Epithelial cell of esophagus (primary cell): ENCODE measurements at regions not wholly inside any gene's neighbourhood (a gene's known extent, or its start where the extent isn't known, plus 50 kb on each side); places are given as distances from the start of the nearest gene placed in this dataset.
"Not testable (repeated sequence)": the region's sequence is repeated elsewhere in the genome, so short reads cannot be mapped to it uniquely, and the experiment has no call there.

Experiments
- DNase-seq: peaks from one replicate; pipeline ENCODE4 v3.0.0; 2010; ENCODE audit warnings: low read depth
- H3K4me3 ChIP-seq: 2 replicates; pipeline ENCODE4 v1.5.1; 2011; ENCODE audit warnings: mild to moderate bottlenecking, low read length, control low read depth
- CTCF ChIP-seq: IDR thresholded peaks from 2 replicates; pipeline ENCODE4 v1.5.1; 2011; ENCODE audit warnings: low read depth, mild to moderate bottlenecking, low read length, control low read depth, inconsistent platforms; ENCODE audit not compliant: insufficient read depth; ENCODE audit errors: missing control alignments

DNA sequence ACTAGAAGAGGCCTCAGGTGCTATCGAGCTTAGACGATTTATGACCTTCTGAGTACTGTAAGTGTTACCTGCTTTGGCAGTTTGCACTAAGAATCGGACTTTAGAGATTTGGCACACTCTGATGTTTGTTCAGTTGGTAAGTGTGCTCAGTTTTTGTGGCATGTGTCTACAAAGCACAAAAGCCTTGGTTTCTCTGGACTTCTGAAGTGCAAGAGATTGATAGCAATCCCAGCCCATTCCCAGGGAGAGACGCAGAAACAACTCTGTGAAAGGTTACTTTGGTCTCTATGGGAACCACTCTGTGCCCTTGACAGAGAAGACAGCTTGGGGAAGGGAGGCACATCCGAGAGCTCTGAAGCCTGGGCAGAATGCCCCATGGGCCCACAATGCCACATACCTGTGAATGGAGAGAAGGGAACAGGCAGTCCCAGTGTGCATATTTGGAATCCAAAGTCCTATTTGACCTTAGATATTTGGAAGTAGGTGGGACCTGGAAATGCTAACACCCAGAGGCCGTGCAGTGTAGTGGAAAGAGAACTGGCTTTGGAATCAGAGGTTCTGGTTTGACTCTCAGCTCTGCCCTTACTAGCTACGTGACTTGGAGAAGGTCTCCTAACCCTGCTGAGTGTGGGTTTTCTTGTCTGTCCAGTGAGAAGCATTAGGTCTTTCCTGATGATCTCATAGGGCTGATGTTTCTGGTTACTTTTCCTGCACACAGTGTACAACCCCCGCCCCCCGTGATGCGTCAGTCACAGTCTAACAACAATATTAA, 194.3 kb upstream of the VLDLR start:
- peak; percentile 62 for DNase-seq
- no peak overlapping the region for H3K4me3 ChIP-seq
- no peak for TF ChIP-seq CTCF

- H3K4me3 ChIP-seq, result no peak overlapping the region
- TF ChIP-seq CTCF, result no peak
- no peak for DNase-seq
These were observed 181.6 kb upstream of the VLDLR start for GRCh38 chr9:2439957-2440356.

DNA sequence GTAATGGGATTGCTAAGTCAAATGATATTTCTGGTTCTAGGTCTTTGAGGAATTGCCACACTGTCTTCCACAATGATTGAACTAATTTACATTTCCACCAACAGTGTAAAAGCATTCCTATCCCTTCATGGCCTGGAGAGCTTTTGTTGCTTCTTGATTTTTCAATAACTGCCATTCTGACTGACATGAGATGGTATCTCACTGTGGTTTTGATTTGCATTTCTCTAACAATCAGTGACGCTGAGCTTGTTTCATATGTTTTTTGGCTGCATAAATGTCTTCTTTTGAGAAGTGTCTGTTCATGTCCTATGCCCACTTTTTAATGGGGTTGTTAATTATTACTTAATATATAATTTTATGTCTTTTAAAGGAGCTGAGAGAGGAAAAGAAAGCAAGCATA, 177.7 kb upstream of the VLDLR start:
- not testable (repeated sequence) for H3K4me3 ChIP-seq, DNase-seq

- DNase-seq, result no peak
- H3K4me3 ChIP-seq, result no peak overlapping the region
- TF ChIP-seq CTCF, result no peak
These were observed 173.3 kb upstream of the VLDLR start for GRCh38 chr9:2448193-2448738.

DNA sequence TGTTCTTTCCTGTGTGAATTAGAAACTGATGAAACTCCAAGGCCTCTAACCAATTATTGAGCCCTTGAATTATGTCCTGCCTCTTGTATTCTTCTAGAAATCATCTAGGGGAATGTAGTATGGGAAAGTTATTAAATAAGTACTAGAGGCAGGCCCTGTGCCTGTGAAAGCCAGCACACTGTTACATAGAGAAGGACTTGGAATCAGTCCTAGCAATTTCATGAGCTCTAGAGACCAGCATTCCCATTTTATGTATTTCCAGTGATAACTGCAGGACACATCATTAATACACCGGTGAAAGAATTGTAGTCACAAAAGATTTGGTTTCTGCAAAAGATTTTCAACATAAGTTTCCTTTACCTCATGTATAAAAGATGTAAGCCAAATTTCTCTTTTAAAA, 168.5 kb upstream of the VLDLR start:
- TF ChIP-seq CTCF, result no peak
- DNase-seq, result no peak
- no peak overlapping the region for H3K4me3 ChIP-seq

- H3K4me3 ChIP-seq, result no peak overlapping the region
- no peak for TF ChIP-seq CTCF
- DNase-seq, result no peak
These were observed 167.9 kb upstream of the VLDLR start for GRCh38 chr9:2453701-2454100.

- TF ChIP-seq CTCF, result no peak
- H3K4me3 ChIP-seq, result no peak overlapping the region
- no peak for DNase-seq
These were observed 161.8 kb upstream of the VLDLR start for GRCh38 chr9:2459756-2460155.
